GM18907 (cell line): ENCODE measurements at regions not wholly inside any gene's neighbourhood (a gene's known extent, or its start where the extent isn't known, plus 50 kb on each side); places are given as distances from the start of the nearest gene placed in this dataset.

Experiments
- ATAC-seq: cut with Tn5 transposase; IDR thresholded peaks from one replicate; pipeline ENCODE4 v1.9.1; 2021; ENCODE audit warnings: mild to moderate bottlenecking, moderate library complexity; ENCODE audit not compliant: unreplicated experiment

- no peak for ATAC-seq
These were observed 179.8 kb upstream of the FOXN2 start for GRCh38 chr2:48134704-48135103.

GRCh38 chr2:48135797-48136196 is 178.7 kb upstream of the FOXN2 start:
- ATAC-seq: no peak

- no peak for ATAC-seq
These were observed 176.7 kb upstream of the FOXN2 start for GRCh38 chr2:48137829-48138228.

GRCh38 chr2:48138898-48139297 is 175.6 kb upstream of the FOXN2 start:
- ATAC-seq: no peak

GRCh38 chr2:48140586-48140985 is 173.9 kb upstream of the FOXN2 start:
- ATAC-seq: no peak

GRCh38 chr2:48144777-48145176 is 169.7 kb upstream of the FOXN2 start:
- ATAC-seq: no peak

- no peak for ATAC-seq
These were observed 168.5 kb upstream of the FOXN2 start for GRCh38 chr2:48145845-48146452.

- no peak for ATAC-seq
These were observed 167.9 kb upstream of the FOXN2 start for GRCh38 chr2:48146552-48146951.

GRCh38 chr2:48147719-48148118 is 166.8 kb upstream of the FOXN2 start:
- ATAC-seq: no peak

GRCh38 chr2:48148841-48149430 is 165.5 kb upstream of the FOXN2 start:
- ATAC-seq: no peak

- ATAC-seq: no peak
These were observed 157.3 kb upstream of the FOXN2 start for GRCh38 chr2:48157150-48157549.

- no peak for ATAC-seq
These were observed 152.9 kb upstream of the FOXN2 start for GRCh38 chr2:48161628-48162027.

GRCh38 chr2:48162742-48163141 is 151.7 kb upstream of the FOXN2 start:
- ATAC-seq: no peak

- no peak for ATAC-seq
These were observed 149.3 kb upstream of the FOXN2 start for GRCh38 chr2:48165070-48165753.

GRCh38 chr2:48169141-48169592 is 145.3 kb upstream of the FOXN2 start:
- ATAC-seq: no peak

- ATAC-seq: no peak
These were observed 144.2 kb upstream of the FOXN2 start for GRCh38 chr2:48170281-48170680.

GRCh38 chr2:48173141-48173540 is 141.3 kb upstream of the FOXN2 start:
- no peak for ATAC-seq

- ATAC-seq: no peak
These were observed 140.0 kb upstream of the FOXN2 start for GRCh38 chr2:48174503-48174902.

GRCh38 chr2:48175254-48175653 is 139.2 kb upstream of the FOXN2 start:
- no peak for ATAC-seq

GRCh38 chr2:48175656-48176055 is 138.8 kb upstream of the FOXN2 start:
- ATAC-seq: no peak

- ATAC-seq: no peak
These were observed 137.6 kb upstream of the FOXN2 start for GRCh38 chr2:48176876-48177275.

GRCh38 chr2:48178611-48179010 is 135.9 kb upstream of the FOXN2 start:
- ATAC-seq: no peak
